GM12872 (cell line): ENCODE measurements at regions not wholly inside any gene's neighbourhood (a gene's known extent, or its start where the extent isn't known, plus 50 kb on each side); places are given as distances from the start of the nearest gene placed in this dataset.

Source experiments
- TF ChIP-seq, protein P1 (sequence below): IDR thresholded peaks from 3 replicates; pipeline ENCODE4 v1.5.1; 2011; ENCODE audit warnings: low read depth, mild to moderate bottlenecking, low read length, moderate library complexity; ENCODE audit not compliant: insufficient read depth

DNA sequence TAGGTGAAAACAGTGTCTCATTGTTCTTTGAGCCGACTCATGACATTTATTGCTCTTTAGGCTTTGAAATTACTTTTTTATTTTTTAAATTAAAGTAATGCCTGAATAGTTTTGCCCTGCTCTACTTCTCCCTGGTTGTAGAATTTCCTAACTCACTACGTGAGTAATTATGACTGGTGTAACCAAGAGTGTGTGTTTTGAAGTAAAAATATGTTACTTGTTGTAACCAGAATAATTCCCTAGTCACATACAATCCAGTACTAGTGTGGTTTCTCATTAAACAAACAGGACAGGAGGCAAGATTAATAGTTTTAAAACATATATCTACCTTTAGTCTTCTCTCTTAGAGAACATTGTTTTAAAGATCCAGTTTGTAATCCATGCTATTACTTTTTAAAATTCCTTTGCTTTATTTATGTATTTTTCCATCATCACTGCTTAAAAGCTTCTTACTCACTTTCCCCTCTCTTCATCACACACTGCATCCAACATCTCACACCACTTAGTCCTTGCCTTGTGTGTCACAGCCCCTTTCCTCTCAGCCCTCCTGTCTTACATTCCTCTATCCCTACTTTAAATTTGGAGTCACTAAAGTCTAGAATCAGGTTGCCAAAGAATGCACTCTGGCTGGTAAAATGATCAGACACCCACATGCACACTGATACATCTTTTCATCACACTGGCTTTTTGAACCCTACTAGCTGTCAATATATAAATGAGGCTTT is 219.7 kb downstream of the WNT5A start:
- TF ChIP-seq, protein P1, sequence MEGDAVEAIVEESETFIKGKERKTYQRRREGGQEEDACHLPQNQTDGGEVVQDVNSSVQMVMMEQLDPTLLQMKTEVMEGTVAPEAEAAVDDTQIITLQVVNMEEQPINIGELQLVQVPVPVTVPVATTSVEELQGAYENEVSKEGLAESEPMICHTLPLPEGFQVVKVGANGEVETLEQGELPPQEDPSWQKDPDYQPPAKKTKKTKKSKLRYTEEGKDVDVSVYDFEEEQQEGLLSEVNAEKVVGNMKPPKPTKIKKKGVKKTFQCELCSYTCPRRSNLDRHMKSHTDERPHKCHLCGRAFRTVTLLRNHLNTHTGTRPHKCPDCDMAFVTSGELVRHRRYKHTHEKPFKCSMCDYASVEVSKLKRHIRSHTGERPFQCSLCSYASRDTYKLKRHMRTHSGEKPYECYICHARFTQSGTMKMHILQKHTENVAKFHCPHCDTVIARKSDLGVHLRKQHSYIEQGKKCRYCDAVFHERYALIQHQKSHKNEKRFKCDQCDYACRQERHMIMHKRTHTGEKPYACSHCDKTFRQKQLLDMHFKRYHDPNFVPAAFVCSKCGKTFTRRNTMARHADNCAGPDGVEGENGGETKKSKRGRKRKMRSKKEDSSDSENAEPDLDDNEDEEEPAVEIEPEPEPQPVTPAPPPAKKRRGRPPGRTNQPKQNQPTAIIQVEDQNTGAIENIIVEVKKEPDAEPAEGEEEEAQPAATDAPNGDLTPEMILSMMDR, result no peak

DNA sequence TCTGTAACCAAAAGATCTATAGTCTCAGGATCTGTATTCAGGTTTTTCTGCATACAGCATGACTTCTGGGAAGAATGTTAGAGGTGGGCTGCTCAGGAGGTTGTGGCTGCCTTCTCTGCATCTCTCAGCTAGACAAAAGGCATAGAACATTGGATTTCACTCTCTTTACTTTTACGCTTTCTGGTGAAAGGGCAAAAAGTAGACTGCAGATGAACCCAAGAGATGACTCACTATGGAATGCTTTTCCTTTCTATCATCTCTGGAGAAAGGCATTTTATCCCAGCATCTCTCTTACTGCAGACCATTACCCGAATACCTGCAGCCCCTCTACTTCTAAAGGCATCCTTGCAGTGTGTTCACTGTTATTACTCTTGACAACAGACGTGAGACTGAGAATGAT is 222.2 kb downstream of the WNT5A start:
- TF ChIP-seq, protein P1, result no peak

DNA sequence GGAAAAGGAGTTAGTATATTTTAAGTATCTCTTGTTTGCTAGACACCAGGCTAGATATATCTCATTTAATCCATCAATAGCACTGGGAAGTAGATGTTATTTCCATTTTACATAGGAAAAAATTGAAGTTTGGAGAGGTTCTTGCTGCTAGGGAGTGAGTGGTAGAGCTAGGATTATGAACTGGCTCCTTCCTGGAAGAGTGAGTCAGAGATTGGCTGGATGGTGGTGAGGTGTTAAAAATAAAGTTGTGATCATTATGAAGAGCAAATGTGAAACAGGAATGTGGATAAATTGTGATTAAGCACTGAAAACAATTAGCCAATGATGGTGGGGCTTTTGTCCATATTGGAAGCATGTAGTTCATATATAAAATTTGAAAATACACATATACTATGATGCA is 234.2 kb downstream of the WNT5A start:
- TF ChIP-seq, protein P1, result no peak

DNA sequence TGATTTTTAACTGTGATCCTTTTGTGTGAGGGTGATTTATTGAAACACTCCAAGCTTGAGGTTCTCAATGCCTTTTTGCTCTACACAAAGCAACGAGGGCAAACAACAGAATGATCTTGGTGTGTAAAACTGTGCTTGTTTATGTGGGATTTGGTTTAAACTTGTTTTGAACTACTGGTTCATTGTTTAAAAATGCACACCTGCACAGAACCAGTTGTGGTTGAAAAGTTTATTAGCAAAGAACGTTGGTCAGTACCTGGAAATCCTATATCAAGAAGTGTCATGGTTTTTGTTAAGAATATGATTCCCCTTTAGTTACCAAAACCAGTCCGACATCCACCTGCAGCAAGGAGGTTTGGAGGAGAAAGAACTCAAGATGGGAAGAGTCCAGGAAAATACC is 239.4 kb downstream of the WNT5A start:
- TF ChIP-seq, protein P1, result no peak

DNA sequence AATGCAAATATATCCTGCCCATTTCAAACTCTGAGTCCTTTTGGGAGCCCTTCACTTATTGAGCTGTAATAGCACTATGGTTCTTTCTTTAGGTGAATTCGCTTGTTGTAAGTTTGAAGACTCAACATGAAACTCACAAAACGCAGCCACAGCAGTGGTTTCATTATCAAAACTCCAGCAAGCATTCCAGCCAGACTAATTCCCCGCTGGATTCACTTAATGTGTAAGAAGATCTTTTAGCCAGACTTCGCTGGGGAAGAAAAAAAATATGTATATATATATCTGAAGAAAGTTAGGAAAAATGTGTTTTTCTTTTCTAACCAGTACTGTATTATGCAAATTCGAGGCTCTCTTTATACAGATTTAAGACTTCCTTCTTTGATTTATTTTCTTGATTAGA is 241.1 kb downstream of the WNT5A start:
- TF ChIP-seq, protein P1, result no peak

DNA sequence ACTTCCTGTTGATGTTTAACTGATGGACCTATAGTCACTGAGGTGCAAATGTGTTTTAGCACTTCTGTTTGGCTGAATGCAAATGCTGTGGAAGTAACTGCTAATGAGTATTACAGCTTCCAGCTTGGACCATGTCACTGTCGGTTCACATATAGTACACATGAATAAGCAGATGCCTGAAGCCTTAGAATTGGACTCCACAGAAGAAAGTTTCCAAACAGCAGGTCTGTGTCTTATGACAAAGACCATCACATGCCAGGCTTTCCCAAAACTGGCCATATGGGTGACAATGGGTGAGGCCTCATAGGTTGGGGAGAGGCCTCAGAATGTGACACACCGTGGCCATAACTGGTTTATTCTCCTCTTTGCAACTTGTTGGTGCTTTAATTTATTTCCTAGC is 241.8 kb downstream of the WNT5A start:
- TF ChIP-seq, protein P1, result no peak

DNA sequence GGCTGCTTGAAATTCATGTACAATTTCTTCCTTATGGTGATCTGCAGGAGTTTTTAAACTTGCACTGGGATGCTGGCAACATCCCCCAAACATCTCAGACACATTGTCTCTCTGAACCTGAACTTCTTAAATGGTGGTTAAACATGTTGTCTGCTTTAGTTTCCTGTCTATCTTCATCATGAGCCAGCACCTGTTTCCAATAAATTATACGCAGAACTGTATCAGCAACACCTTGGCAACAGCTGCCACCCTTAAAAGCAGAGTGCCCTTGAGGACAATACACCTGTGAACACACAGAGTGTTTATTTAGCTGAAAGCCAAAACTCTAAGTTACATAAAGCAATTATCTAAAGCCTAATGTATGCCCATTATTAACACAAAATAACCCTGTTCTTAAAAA is 242.9 kb downstream of the WNT5A start:
- TF ChIP-seq, protein P1, result no peak
